ENCODE measurements at regions not wholly inside any gene's neighbourhood (a gene's known extent, or its start where the extent isn't known, plus 50 kb on each side); places are given as distances from the start of the nearest gene placed in this dataset.

- TF ChIP-seq CTCF (IDR thresholded peaks at IDR 0.05; ENCODE audit: borderline replicate concordance, insufficient read depth, low read depth, low read length): peak; percentile 66; the same call in 1 of the 2 replicates
- no peak overlapping the region for H3K4me3 ChIP-seq (ENCODE audit: low read depth, low read length)
Measured at GRCh38 chr4:31370866-31371465, 650.8 kb downstream of the PCDH7 start.

- H3K4me3 ChIP-seq (ENCODE audit: low read depth, low read length): no peak overlapping the region
- TF ChIP-seq CTCF (IDR thresholded peaks at IDR 0.05; ENCODE audit: borderline replicate concordance, insufficient read depth, low read depth, low read length): no peak
Measured at GRCh38 chr4:31374256-31374960, 654.2 kb downstream of the PCDH7 start.

GRCh38 chr4:31375936-31376335 lies 655.8 kb downstream of the PCDH7 start:
- H3K4me3 ChIP-seq (ENCODE audit: low read depth, low read length): no peak overlapping the region
- no peak for TF ChIP-seq CTCF (IDR thresholded peaks at IDR 0.05; ENCODE audit: borderline replicate concordance, insufficient read depth, low read depth, low read length)

GRCh38 chr4:31379364-31379763 lies 659.2 kb downstream of the PCDH7 start:
- H3K4me3 ChIP-seq (ENCODE audit: low read depth, low read length): no peak overlapping the region
- TF ChIP-seq CTCF (IDR thresholded peaks at IDR 0.05; ENCODE audit: borderline replicate concordance, insufficient read depth, low read depth, low read length): no peak

- H3K4me3 ChIP-seq (ENCODE audit: low read depth, low read length): no peak overlapping the region
- no peak for TF ChIP-seq CTCF (IDR thresholded peaks at IDR 0.05; ENCODE audit: borderline replicate concordance, insufficient read depth, low read depth, low read length)
Measured at GRCh38 chr4:31383767-31384166, 663.6 kb downstream of the PCDH7 start.

GRCh38 chr4:31390849-31391248 lies 670.7 kb downstream of the PCDH7 start:
- no peak overlapping the region for H3K4me3 ChIP-seq (ENCODE audit: low read depth, low read length)
- no peak for TF ChIP-seq CTCF (IDR thresholded peaks at IDR 0.05; ENCODE audit: borderline replicate concordance, insufficient read depth, low read depth, low read length)

- H3K4me3 ChIP-seq (ENCODE audit: low read depth, low read length): no peak overlapping the region
- TF ChIP-seq CTCF (IDR thresholded peaks at IDR 0.05; ENCODE audit: borderline replicate concordance, insufficient read depth, low read depth, low read length): no peak
Measured at GRCh38 chr4:31391976-31392375, 671.8 kb downstream of the PCDH7 start.

Measured in GM12875 (cell line).